ENCODE measurements at regions not wholly inside any gene's neighbourhood (a gene's known extent, or its start where the extent isn't known, plus 50 kb on each side); places are given as distances from the start of the nearest gene placed in this dataset.

DNA sequence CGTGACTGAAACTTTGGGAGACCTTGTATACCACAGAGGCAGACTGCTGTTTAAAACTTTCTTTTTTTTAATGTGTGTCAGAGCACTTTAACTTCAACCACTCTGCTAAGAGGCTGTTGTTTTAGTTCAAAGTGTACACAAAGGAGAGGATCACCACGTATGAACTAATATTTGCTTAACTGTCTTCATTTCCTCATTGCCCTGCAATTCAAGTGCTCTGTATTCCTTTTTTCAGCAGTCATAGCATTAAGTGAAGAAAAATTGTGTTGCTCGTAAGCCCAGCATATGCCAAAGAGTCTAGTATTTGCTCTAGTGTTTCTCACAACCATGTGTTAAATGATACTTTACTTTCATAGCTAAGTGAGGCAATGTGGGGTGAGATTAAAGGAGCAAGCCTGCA, 63.0 kb upstream of the HHIP start (continued):
- TF ChIP-seq ZNF24 (IDR thresholded peaks at IDR 0.05) (no peak), YY1 (IDR thresholded peaks at IDR 0.05; ENCODE audit: insufficient read depth, insufficient replicate concordance, low read depth, low read length) (no peak), ZNF547 (CRISPR knock-in tag; IDR thresholded peaks at IDR 0.05) (no peak), ZNF589 (CRISPR knock-in tag; conservative IDR thresholded peaks at IDR 0.05) (no peak), MTA1 (CRISPR knock-in tag; IDR thresholded peaks at IDR 0.05; ENCODE audit: borderline replicate concordance) (no peak), ZNF414 (CRISPR knock-in tag; IDR thresholded peaks at IDR 0.05) (no peak), ZNF501 (CRISPR knock-in tag; IDR thresholded peaks at IDR 0.05) (no peak), ZC3H13 (CRISPR knock-in tag; IDR thresholded peaks at IDR 0.05) (no peak), ZNF614 (CRISPR knock-in tag; IDR thresholded peaks at IDR 0.05; ENCODE audit: borderline replicate concordance) (no peak), KMT2B (CRISPR knock-in tag; IDR thresholded peaks at IDR 0.05) (no peak), FOXP1 (IDR thresholded peaks at IDR 0.05) (no peak), FOXP1 (CRISPR knock-in tag; IDR thresholded peaks at IDR 0.05) (peak; percentile 41; the same call in 1 of the 2 replicates), HBP1 (CRISPR knock-in tag; IDR thresholded peaks at IDR 0.05; ENCODE audit: low read depth) (no peak), ZNF616 (CRISPR knock-in tag; IDR thresholded peaks at IDR 0.05; ENCODE audit: low read depth) (no peak), MIXL1 (CRISPR knock-in tag; IDR thresholded peaks at IDR 0.05) (no peak), PHB2 (IDR thresholded peaks at IDR 0.05; ENCODE audit: partially characterized antibody) (no peak), ETV6 (CRISPR knock-in tag; conservative IDR thresholded peaks at IDR 0.05) (no peak), NR3C1 (CRISPR knock-in tag; IDR thresholded peaks at IDR 0.05) (no peak), ZNF761 (CRISPR knock-in tag; conservative IDR thresholded peaks at IDR 0.05) (no peak), BRCA1 (CRISPR knock-in tag; IDR thresholded peaks at IDR 0.05) (no peak), ZNF333 (CRISPR knock-in tag; IDR thresholded peaks at IDR 0.05; ENCODE audit: borderline replicate concordance) (no peak), ZNF292 (CRISPR knock-in tag; IDR thresholded peaks at IDR 0.05; ENCODE audit: borderline replicate concordance, low read depth) (no peak), ZNF556 (CRISPR knock-in tag; IDR thresholded peaks at IDR 0.05; ENCODE audit: borderline replicate concordance) (no peak), CBX2 (IDR thresholded peaks at IDR 0.05; ENCODE audit: low read depth, low read length) (no peak), CBX2 (CRISPR knock-in tag; IDR thresholded peaks at IDR 0.05; ENCODE audit: low read depth) (no peak), ZNF713 (CRISPR knock-in tag; IDR thresholded peaks at IDR 0.05) (no peak)
- TF ChIP-seq, protein P1, sequence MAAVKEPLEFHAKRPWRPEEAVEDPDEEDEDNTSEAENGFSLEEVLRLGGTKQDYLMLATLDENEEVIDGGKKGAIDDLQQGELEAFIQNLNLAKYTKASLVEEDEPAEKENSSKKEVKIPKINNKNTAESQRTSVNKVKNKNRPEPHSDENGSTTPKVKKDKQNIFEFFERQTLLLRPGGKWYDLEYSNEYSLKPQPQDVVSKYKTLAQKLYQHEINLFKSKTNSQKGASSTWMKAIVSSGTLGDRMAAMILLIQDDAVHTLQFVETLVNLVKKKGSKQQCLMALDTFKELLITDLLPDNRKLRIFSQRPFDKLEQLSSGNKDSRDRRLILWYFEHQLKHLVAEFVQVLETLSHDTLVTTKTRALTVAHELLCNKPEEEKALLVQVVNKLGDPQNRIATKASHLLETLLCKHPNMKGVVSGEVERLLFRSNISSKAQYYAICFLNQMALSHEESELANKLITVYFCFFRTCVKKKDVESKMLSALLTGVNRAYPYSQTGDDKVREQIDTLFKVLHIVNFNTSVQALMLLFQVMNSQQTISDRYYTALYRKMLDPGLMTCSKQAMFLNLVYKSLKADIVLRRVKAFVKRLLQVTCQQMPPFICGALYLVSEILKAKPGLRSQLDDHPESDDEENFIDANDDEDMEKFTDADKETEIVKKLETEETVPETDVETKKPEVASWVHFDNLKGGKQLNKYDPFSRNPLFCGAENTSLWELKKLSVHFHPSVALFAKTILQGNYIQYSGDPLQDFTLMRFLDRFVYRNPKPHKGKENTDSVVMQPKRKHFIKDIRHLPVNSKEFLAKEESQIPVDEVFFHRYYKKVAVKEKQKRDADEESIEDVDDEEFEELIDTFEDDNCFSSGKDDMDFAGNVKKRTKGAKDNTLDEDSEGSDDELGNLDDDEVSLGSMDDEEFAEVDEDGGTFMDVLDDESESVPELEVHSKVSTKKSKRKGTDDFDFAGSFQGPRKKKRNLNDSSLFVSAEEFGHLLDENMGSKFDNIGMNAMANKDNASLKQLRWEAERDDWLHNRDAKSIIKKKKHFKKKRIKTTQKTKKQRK (IDR thresholded peaks at IDR 0.05; ENCODE audit: low read length): no peak
- TF ChIP-seq, protein P2, sequence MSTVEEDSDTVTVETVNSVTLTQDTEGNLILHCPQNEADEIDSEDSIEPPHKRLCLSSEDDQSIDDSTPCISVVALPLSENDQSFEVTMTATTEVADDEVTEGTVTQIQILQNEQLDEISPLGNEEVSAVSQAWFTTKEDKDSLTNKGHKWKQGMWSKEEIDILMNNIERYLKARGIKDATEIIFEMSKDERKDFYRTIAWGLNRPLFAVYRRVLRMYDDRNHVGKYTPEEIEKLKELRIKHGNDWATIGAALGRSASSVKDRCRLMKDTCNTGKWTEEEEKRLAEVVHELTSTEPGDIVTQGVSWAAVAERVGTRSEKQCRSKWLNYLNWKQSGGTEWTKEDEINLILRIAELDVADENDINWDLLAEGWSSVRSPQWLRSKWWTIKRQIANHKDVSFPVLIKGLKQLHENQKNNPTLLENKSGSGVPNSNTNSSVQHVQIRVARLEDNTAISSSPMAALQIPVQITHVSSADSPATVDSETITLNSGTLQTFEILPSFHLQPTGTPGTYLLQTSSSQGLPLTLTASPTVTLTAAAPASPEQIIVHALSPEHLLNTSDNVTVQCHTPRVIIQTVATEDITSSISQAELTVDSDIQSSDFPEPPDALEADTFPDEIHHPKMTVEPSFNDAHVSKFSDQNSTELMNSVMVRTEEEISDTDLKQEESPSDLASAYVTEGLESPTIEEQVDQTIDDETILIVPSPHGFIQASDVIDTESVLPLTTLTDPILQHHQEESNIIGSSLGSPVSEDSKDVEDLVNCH (CRISPR knock-in tag; IDR thresholded peaks at IDR 0.05): no peak
